NCI-H1417 (cell line): ENCODE measurements at regions not wholly inside any gene's neighbourhood (a gene's known extent, or its start where the extent isn't known, plus 50 kb on each side); places are given as distances from the start of the nearest gene placed in this dataset.
A peak's percentile ranks its signal among the peaks of the same experiment; 100 is the strongest.
"Not testable (repeated sequence)": the region's sequence is repeated elsewhere in the genome, so short reads cannot be mapped to it uniquely, and the experiment has no call there.

Source experiments
- DNase-seq, 3 experiments: peaks; one replicate each; lab custom pipeline; 2025; lab: John Stamatoyannopoulos, UW

- DNase-seq, result no peak
These were observed 352.5 kb upstream of the EPHA4 start for GRCh38 chr2:221924576-221924975.

- DNase-seq, result no peak
These were observed 343.8 kb upstream of the EPHA4 start for GRCh38 chr2:221915926-221916325.

DNA sequence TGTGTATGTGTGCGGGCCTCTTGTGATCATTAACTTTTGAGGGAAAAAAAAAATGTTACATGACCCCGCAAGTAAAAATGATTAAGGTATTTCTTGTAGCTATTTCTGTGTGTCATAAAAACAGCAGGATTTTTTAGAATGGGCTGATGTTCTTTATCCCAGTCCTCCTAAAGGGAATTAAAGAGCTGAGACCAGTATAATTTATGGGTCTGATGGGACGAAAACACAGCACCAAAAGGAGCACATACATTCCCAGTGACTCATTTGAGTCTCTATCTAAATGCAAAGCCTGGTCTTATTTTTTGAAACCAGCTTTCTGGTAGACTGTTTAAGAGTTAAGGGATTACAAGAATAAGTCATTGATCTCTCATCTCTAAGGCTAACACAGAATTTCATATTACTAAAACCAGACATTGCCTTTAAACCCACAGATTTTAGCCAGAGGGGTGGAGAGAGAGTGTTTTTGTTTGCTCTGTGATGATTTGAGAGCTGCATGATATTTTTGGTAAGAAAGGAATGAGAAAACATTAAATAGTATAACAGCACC lies 342.3 kb upstream of the EPHA4 start:
- peak in 1 of 3 experiments; percentile 19 for DNase-seq

DNA sequence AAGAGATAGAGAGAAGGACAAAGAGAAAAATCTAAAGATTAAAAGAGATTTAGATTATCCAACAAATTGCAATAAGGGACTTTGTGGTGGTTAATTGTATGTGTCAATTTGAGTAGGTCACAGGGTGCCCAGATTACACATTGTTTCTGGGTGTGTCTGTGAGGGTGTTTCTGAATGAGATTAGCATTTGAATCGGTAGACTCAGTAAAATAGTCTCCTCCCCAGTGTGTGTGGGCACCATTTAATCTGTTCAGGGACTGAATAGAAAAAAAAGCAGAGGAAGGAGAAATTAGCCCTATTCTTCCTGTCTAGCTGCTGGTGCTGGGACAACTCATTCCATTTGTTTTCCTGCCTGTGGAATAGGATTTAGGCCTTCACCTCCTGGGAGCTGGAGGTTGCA lies 339.8 kb upstream of the EPHA4 start:
- no peak for DNase-seq

DNA sequence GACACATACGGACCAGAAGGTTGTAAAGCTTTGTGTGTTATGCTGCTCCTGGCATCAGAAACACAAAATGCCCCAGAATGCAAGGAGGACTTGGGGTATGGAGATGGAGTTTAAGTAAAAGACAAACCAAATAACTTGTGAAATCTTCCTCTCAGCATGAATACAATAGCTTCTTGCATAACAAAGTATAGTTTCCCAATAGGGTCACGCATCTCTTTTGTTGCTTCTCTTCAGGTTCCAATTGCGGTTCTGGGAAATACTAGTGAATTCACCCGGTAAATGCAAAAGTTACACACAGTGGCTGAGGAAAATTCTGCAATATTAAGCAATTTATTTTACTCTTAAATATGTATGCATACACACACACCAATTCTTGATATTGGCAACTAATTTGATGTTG lies 339.2 kb upstream of the EPHA4 start:
- no peak for DNase-seq

DNA sequence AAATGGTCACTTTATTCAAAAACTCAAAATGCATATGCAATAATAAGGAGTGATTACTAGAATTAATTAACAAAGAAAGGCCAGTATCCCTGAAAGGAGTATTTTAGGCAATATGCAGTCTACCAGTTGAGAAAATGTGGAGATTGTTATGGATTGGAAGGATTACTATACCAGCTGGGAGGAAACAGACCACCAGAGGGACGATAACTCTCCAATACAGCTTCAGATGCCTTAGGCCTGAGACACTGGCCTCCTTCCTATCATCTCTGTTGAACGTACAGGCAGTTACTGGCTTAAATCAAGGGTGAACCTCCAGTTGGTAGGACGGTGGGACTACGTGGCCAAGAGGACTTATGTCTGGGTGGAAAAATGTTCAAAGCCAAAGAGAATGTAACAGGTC lies 336.4 kb upstream of the EPHA4 start:
- no peak for DNase-seq

GRCh38 chr2:221897718-221898117 lies 325.6 kb upstream of the EPHA4 start:
- no peak for DNase-seq

- DNase-seq, result peak in 2 of 3 experiments; percentile 15 to 77
These were observed 324.5 kb upstream of the EPHA4 start for GRCh38 chr2:221896505-221897151.

DNA sequence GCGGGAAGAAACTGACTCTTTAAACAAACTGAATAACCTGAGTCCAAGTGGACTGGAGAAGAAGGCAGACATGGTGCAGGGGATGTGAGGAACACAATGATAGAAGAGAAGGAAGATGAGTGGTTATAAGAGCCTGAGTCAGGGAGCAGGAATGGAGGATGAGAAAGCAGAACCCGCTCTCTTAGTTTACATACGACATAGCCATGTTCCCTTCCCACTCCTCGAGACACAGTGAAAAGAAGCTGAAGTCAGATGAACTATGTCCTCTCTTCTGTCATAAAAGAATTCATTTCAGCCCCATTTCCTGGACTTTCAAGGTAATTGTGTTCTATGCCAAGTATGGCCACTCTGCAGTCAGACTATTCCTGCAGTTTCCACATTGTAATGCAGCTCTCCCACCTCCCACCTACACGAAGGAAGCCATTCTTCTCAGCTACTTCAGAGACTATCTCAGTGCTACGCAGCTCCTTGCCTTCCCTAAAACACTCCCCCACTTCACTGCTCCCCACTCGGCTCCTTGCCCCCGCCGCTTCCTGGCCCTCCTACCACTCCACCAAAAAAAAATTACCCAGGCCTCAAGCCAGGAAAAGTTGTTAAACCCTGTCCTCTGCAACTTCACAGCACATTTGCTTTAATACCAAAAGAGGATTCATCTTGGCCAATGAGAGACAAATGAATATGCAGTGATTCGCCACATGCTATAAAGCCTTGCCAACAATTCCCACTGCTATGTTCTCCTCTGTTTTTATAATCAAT lies 323.4 kb upstream of the EPHA4 start:
- DNase-seq, result no peak

DNA sequence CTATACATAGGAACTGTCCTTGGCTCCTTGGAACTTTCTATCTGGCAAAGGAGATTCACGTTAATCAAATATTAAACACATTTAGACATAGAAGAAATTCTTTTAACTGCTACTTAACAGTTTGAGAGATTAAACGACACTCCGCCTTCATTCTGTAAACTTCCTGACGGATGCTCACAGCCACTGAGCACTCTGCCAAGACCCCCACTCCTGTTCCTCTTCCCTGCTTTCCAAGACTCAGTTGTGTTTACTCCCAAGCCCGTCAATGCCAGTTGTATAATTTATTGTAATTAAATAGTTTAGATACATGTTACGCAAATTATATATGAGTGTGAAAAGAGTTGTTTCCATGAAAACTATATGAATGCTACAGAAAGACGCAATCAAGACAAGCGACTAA lies 321.4 kb upstream of the EPHA4 start:
- no peak for DNase-seq

DNA sequence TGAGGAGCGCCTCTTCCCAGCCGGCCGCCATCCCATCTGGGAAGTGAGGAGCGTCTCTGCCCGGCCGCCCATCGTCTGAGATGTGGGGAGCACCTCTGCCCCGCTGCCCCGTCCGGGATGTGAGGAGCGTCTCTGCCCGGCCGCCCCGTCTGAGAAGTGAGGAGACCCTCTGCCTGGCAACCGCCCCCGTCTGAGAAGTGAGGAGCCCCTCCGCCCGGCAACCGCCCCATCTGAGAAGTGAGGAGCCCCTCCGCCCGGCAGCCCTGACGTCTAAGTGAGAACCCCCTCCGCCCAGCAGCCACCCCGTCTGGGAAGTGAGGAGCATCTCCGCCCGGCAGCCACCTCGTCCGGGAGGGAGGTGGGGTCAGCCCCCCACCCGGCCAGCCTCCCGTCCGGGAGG lies 319.9 kb upstream of the EPHA4 start:
- DNase-seq, result not testable (repeated sequence)

GRCh38 chr2:221883976-221884375 lies 311.9 kb upstream of the EPHA4 start:
- peak in 2 of 3 experiments; percentile 8 to 69 for DNase-seq

- no peak for DNase-seq
These were observed 303.9 kb upstream of the EPHA4 start for GRCh38 chr2:221876016-221876415.

- no peak for DNase-seq
These were observed 302.3 kb upstream of the EPHA4 start for GRCh38 chr2:221874444-221874843.

- peak in 1 of 3 experiments; percentile 3 for DNase-seq
These were observed 285.6 kb upstream of the EPHA4 start for GRCh38 chr2:221857719-221858118.

GRCh38 chr2:221853297-221853696 lies 281.2 kb upstream of the EPHA4 start:
- DNase-seq, result peak in 1 of 3 experiments; percentile 14

DNA sequence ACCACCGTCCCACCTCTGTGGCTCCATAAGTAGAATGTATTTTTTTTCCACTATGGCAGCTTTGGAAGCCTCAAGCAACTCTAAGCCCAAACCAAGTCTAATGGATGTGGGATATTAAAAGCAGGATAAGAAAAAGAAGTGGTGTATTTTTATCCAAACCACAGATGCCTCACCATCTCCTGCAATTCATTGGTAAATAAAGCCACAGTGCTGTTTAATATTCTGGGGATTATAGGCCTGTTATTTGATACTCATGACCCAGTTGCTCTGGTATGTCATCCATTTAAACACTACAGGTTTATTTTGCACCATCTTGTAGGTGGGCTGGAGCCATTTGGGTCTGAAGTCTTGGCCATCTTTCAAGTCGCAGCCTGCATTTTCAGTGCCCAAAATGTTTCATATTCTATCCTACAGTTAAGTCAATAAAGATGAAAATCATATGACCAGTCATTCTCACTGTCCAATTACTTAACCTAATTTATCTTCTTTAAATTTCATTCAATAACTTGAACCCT lies 279.5 kb upstream of the EPHA4 start:
- no peak for DNase-seq

- DNase-seq, result no peak
These were observed 278.0 kb upstream of the EPHA4 start for GRCh38 chr2:221850076-221850475.

GRCh38 chr2:221848286-221848685 lies 276.2 kb upstream of the EPHA4 start:
- no peak for DNase-seq

DNA sequence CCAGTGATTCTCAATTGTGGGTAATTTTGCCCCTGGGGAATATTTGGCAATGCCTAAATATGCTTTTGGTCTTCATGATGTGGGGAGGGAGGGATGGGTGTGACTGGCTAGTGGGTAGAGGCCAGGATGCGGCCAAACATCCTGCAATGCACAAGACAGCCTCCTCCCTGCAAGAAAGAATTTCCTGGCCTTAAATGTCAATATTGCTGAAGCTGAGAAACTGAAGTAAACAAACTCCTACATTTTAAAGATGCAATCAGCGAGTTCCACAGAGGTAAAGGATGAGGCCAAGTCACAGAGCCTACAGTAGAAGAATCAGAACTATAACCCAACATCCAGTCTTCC lies 272.9 kb upstream of the EPHA4 start:
- no peak for DNase-seq

DNA sequence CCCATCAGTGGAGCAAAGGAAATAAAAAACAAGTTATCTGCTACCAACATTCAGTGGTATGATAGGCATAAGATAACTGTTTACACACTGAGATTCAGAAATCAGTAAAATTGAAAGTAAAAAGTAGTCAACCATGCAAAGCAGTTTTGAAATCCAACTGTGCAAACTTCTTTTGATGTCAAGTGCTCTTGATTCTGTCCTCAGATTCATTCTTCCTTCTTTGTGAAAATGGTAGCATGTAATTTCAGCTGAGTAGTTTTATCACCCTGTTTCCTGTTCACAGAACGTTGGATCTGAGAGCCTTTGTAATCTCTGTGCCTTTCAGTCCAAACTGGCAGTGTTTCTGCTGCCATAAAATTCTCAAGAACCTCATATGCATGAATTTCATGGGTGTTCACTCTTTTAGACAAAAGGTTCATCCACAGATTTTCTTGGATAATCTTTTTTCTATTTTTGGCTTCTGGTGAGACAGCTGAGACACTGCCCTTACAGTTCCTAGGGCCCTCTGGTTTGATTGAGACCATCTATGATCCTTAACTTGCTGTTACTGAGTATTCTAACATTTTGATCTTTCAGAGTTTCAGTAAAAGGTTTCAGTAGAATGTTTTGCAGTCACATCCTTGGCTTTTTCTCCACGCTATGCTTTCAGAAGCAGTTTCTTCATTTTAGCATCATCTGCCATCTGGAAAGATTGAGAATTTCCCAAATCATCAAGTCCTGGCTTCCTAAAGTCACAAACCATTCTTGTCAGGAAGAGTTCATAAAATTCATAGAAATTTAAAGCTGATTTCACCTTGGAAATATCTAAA lies 272.3 kb upstream of the EPHA4 start:
- peak in 2 of 3 experiments; percentile 35 to 78 for DNase-seq

DNA sequence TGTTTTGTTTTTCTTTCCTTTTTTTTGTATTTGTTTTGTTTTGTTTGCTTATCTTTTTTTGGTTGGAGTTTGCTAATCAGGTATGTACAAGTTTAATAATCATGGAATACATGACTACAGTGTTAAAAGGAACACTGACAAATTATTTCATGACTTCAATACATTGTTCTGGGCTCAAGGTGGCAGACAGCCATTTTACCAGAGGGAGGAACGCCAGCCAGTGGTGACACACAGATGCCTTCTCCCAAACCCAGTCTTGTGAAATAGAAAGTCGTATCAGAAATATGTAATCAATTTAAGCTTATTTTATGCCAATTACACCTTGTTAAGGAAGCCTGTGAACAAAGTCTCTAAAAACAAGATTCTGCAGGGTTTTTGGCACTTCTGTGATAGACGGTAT lies 264.0 kb upstream of the EPHA4 start:
- peak in 1 of 3 experiments; percentile 36 for DNase-seq
